HTR-8/SVneo (cell line): ENCODE measurements at regions not wholly inside any gene's neighbourhood (a gene's known extent, or its start where the extent isn't known, plus 50 kb on each side); places are given as distances from the start of the nearest gene placed in this dataset.

ENCODE experiments used
- DNase-seq: peaks from one replicate; pipeline ENCODE4 v3.0.0; 2011; ENCODE audit warnings: low spot score, mixed read lengths; ENCODE audit not compliant: insufficient read length
- FAIRE-seq: peaks from 2 replicates; lab custom pipeline; 2011; peaks lifted over from hg19 to GRCh38; lab: Jason Lieb, UNC

DNA sequence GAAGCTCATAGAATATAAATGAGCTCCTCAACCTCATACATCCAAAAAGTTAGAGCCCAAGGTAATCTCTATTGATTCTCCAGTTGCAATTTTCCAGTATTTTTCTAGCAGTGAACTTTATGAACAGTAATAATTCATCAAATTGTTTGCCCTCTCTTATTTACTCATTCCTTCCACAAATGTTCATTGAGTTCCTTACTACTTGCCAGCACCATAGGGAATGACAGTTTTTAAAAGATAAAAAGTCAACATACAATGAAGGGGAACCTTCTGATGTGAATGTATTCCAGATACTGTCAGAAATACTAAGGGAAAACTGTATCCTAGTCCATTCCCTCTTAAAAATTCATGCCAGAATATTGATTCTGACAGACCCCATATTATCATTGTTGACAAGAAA, 277.0 kb upstream of the C1orf87 start:
- FAIRE-seq (no peak), DNase-seq (no peak)

DNA sequence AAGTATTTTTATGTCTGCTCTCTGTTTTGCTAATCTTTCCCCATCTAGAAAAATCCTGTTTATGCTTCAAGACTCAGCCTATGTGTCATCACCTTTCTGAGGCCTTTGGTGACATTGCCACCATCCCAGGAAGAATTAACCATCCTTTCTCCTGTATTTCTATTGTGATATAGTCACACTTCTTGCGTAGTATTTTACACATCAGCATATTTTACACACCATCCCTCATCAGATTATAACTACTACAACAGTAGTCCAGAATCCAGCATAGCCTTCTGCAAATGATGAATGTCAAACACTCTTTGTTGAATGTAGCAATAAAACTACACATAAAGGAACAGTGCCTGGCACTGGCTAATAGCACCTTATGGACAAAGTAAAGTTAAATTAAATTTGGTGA, 275.3 kb upstream of the C1orf87 start:
- DNase-seq (no peak), FAIRE-seq (no peak)

DNA sequence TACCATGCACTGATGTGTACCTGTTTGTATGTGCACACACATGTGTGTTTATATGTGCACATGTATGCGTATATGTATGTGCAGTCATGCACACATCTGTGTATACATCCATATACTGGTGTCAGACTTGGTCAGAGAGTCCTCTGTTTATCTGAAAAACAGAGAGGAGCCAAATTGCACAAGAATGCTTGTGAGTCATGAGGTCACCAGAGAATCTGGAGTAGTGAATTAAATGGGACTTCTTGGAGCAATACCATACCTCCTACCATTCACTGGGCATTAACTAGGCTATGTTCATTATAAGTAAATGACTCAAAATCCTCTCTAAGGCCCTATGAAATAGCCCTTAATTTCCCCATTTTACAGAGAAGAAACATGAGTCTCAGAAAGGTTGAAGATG, 272.1 kb upstream of the C1orf87 start:
- FAIRE-seq (no peak), DNase-seq (no peak)

DNA sequence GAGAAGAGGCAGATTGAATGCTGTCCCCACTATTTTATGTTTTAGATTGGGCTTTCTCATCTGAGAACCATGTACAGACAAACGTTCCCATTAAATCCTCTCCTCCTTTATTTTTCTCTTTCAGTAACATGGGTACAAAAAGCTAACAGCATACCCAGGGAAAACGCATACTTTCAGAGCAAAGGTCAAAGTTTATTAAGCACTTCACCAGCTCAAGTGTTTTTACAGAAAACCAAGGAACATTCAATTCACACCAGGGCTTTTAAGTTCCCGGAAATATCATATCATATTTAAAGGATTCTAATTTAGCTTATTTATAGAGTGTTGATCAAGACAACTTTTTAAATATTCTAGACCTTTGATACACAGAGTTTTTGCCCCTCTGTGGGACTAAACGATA, 271.5 kb upstream of the C1orf87 start:
- no peak for FAIRE-seq
- no peak for DNase-seq

DNA sequence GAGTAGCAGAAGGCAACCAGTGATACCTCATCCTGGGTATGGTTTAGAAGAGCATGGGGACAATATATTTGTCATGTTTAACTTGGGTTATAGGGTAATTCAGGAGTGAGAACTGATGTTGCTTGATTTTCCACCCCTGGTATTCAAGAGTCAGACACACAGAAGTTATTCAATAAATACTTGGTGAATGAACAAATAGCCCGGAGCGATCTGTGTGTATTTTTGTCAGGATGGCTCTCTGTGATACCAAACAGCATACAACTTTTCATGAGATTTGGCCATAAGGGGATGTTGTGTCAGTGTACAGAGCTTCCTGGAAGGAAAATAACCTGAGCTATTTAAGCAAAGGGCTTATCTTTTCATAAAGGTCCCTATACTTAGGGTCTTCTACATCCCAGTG, 270.2 kb upstream of the C1orf87 start:
- DNase-seq: no peak
- FAIRE-seq: no peak

DNA sequence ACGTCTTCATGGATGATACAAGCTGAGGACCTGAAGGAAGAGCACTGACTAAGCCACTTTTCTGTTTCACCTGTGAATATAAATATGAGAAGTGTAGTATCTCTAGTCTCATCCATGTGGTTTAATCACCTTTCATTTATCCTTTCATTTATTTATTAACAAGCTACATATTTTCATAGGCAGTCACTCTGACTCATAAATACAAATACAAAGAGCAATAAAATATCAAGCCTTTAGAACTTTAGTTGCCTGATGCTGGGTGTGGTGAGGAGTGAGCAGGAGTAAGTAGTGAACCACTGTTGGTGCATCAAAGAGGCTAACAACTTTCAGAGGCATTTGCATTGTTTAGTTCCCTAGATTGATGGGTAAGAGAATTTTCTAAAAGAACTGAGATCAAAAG, 269.0 kb upstream of the C1orf87 start:
- FAIRE-seq (no peak), DNase-seq (no peak)

DNA sequence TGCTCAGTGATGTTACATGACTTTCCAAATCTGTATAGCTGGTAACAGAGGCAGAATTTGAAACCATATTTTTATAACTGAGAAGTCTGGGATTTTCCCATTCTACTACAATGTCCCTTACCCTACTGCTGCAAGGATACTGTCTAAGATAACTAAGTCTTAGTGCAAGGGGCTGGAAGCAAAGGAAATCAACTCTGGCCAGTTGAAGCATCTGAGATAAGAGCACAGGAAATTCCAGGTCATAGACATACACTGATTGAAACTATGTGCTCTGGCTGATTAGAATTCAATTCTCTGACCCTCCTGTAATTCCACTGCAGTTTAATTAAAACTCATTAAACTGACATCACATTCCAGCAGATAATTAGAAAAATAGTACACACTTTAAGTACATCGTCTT, 267.7 kb upstream of the C1orf87 start:
- no peak for DNase-seq
- FAIRE-seq: no peak

DNA sequence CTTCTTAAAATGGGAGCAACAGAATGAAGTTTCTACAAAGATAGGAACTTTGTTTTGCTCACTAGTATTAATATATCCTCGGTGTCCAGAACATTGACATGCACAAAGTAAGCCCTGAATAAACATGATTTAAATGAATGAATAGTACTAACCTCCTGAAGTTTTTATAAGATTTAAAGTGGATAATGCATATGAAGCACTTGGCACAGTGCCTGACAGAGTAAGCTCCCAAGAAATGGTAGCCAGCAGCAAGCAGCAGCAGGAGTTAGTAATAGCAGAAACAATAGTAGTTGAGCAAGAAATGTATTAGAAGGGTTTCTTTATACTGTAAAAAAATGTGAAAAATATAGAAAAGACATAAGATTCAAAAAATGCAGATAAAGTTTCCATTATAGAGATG, 258.1 kb upstream of the C1orf87 start:
- no peak for FAIRE-seq
- DNase-seq: no peak

DNA sequence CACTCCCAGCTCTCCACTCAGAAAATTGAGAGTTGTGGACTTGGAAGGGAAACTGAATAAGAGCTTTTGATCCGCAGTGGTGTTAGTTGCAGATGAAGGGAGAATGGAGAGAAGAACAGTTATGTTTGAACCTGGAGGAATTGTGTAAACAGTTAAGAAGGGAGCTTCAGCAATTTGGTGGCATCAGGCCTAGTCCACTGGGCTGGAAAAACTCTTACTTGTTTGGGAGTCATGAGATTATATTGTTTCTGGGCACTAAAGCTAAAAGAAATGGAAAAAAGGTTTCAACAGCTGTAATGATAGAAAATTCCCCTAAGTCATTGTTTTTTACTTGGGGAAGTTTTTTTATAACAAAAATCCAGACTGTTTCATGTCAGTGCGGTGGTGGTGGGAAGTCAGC, 256.1 kb upstream of the C1orf87 start:
- DNase-seq: no peak
- FAIRE-seq: no peak

DNA sequence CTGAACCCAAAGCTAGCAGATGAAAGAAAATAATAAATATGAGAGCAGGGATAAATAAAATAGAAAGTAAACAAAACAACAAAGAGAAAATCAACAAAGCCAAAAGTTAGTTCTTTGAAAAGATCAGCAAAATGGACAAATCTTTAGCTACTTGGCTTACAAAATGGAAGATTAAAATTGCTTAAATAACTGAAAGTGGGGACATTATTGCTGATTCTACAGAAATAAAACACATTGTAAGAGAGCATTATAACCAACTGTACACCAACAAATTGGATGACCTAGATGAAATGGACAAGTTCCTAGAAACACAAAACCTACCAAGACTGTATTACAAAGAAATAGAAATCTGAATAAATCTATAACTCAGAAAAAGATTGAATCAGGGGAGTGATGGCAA, 238.3 kb upstream of the C1orf87 start:
- FAIRE-seq (no peak), DNase-seq (no peak)

DNA sequence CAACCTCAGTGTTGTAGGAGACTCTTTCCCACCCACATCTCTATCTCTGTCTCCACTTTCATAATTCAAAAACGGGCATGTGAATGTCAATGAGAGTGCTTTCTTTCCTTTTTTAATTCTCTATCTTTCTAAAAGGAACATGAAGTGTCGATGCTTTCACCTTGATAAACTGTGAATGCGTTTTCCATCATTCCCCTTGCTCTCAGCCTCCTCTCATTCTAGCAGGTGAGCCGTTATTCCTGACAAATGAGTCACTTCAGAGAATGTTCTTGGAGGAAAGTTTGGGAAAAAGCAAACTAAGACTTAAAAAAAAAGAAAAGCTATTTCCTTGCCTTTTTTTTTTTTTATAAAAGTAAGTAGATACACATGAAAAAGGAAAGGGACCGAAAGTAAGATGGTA, 226.0 kb upstream of the C1orf87 start:
- no peak for FAIRE-seq
- no peak for DNase-seq

DNA sequence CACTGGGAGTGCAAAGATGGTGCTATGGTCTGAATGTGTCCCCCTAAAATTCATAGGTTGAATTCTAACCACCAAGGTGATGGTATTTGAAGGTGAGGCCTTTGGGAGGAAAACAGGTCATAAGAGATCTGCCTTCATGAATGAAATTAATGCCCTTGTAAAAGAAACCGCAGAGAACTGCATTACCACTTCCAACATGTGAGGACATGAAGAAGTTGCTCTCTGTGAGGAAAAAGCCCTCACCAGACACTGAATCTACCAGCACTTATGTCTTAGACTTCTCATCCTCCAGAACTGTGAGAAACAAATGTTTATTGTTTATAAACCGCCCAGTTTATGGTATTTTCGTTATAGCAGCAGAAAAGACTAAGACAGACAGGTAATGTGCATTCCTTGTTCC, 224.7 kb upstream of the C1orf87 start:
- FAIRE-seq: no peak
- DNase-seq: no peak

DNA sequence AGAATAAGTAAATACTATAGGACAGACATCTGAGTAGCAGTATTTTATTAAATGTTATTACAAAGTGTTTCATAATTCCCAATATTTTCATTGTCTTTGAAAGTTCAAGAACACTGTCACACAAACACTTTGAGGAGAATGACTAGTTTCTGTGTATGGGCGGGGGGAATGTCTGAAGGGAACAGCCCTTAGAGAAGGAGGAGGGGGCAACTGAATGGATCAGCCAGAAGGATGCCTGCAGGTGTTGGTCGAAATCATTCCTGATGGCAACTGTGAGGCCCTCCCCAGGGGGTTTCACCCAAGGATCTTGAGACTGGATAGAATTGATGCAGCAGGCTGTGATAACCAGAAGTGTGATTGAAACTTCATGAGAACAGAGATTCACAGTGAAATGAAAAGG, 223.2 kb upstream of the C1orf87 start:
- FAIRE-seq: no peak
- no peak for DNase-seq

DNA sequence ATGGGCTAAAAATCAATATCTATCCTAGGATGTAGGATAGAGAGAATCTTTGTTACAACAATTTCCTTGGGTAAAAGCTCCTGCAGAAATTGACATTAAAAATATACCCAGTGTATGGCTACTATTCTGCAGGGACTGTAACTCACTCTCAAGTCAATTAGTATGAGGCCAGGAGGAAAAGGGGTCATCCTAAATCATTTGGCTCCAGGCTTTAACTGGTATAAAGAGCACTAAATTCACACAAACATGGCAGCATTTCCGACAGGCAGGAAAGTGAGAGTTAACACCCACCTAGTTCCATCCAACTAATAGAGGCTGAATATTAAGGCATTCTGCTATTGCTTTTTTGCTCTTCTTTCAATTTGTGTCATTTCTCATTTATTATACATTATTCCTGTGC, 218.6 kb upstream of the C1orf87 start:
- FAIRE-seq: no peak

DNA sequence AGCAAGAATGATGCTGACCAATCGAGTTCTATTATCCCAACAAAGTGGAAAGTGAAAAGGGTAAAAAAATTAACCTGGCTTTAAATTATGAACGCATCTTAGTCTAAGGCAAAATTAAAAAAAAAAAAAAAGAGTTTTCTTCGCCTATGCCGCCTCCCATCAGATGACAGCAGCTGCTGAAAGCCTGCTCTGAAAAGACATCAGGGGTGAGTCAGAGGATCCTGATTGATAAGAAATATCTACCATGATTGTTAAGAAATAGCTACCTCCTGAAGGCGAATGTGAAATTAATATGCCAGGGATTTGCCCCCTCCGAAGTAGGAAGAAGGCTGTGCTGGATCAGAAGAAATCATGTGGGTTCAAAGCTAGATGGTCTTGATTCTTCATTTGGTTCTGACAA, 216.8 kb upstream of the C1orf87 start:
- DNase-seq (no peak), FAIRE-seq (no peak)

More for the DNA sequence above, 218.6 kb upstream of the C1orf87 start:
- no peak for DNase-seq

DNA sequence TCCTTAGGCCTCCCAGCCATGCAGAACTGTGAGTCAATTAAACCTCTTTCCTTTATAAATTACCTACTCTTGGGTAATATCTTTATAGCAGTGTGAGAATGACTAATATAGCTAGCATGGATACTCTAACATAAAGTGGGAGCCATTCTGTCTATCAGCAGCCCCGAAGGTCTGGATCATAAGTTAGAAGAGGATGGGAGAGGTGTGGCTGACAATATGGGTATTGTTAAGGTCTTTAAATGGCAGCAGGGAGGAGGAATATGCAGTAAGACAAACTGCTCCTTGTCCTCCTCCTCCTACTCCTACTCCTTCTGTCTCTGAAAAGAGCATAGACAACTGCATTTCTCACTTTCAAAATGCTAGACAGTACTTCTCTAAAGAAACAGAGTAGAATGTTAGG, 214.0 kb upstream of the C1orf87 start:
- DNase-seq: no peak
- no peak for FAIRE-seq

DNA sequence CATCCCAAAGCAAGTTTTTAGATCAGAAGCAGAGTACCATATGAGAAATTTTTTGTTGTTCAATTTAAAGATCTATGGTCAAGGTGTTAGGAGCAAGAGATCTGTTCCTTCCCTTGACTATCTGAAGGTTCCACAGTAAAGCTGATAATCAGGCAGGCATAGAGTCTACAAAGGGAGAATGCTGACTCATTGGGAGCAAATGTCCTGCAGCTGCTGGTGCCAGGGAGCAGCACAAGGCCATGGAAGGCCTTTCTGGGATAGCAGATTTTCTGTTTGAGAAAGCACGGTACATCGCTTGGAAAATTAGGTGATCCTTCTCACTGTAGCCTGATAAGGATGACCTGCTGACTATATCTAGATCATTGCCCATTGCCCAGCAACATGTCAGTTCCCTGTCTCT, 210.1 kb upstream of the C1orf87 start:
- no peak for FAIRE-seq
- DNase-seq: no peak

DNA sequence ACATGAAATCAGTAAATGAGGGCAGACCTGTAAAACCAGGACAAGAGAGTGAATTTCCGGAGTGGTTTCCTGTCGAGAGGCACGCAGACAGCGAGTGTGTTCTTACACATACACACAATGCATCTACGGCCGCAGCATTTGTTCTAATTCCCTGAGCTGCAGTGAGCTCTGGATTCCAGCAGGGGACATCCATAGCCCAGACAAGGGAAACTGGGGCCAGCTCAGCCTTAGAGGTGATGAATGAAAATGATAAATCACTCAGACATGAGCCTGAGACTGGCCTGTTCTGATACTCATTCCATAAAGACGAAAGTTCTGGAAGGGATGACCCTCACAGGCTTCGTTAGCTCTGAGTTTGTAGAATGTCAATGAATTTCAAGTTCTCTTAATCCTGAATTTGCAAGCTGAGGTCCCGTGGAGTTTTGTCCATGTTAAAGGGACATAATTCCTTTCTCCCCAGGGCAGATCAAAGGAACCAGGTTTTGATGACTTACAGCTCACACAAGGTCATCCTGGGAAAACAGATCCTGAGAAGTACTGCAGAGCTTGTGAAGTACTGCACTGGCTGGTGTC, 207.9 kb upstream of the C1orf87 start:
- peak; percentile 2 for DNase-seq
- no peak for FAIRE-seq

DNA sequence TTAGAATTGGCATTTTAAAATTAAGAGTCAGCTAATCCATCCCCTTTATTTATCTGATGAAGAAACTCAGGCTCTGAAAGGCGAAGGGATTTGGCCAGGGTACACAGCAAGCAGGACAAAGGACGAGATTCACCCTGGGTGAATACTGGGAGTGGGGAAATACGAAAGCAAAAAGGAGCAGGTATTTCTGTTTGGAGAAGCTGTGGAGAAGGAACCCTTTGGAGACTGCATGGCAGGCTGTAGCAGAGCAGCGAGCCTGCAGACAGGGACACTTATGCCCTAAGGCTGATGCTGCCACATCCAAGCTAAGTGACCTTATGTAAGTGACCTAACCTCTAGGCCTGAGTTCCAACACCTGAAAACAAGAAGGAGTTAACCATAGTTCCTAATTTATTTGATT, 207.2 kb upstream of the C1orf87 start:
- DNase-seq (no peak), FAIRE-seq (no peak)

DNA sequence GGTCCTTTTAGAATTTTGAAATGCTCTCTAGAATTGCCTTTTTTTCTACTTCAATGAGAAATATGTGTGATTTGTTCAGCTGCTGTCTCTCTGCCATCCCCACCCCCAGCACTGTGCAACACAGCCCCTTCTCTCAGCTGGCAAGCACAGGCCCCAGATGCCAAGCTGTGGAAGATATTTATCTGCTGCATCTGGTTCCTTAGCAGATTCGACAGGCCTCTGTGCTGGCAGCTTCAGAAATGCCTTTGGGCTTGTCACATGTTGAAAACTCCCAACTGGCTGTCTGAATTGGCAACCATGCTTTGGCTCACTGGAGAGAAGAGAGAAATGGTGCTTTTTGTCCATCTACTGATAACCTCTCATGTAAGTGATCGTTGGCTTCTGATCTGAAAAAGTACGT, 206.7 kb upstream of the C1orf87 start:
- DNase-seq (no peak), FAIRE-seq (no peak)

DNA sequence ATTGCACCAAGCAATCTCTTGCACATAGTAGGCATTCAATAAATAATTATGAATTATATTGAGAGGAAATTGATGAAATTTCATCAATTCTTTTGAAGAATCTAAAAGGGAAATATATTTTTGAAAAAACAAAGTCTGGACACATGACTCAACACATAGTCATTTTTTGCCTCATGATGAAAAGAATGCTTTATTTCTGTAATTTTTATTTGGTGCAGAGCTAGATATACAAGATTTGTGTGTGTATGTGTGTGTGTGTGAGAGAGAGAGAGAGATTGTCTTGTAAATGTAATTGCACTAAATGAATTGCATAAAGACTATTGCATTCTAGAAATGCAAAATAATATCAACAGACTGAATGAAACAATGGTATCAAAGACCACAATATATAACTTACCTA, 206.2 kb upstream of the C1orf87 start:
- FAIRE-seq (no peak), DNase-seq (no peak)

DNA sequence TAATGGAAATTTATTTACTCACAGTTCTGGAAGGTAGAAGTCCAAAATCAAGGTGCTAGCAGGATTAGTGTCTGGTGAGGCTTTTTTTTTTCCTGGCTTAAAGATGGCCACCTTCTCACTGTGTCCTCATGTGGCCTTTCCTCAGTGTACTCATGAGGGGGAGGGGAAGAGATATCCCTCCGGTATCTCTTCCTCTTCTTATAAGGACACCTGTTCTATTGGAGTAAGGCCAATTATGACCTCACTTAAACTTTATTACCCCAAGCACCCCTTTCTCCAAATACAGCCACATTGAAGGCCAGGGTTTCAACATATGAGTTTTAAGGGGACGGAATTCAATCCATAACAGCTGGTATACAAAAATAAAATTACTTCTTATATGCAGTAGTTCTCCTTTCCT, 203.7 kb upstream of the C1orf87 start:
- FAIRE-seq: no peak
- no peak for DNase-seq
